H1 (cell line): ENCODE measurements at regions not wholly inside any gene's neighbourhood (a gene's known extent, or its start where the extent isn't known, plus 50 kb on each side); places are given as distances from the start of the nearest gene placed in this dataset.

Source experiments
- CHD2 ChIP-seq: IDR thresholded peaks from 2 replicates; pipeline ENCODE4 v1.6.1; 2012; ENCODE audit warnings: low read length, improper control_type of control experiment
- PHF8 ChIP-seq: fragments of 200-600 bp; sonication (generic); conservative IDR thresholded peaks from 2 replicates; pipeline ENCODE4 v1.7.1; 2012; ENCODE audit warnings: low read depth, mild to moderate bottlenecking, inconsistent platforms, low read length, moderate library complexity
- POU5F1 ChIP-seq: IDR thresholded peaks from 2 replicates; pipeline ENCODE4 v1.6.1; 2011; ENCODE audit warnings: low read depth, mild to moderate bottlenecking, low read length, moderate library complexity
- RAD21 ChIP-seq, 2 experiments: IDR thresholded peaks in 1 of 2; conservative IDR thresholded peaks in 1 of 2; 2 replicates each; pipeline ENCODE4 v1.6.1; 2011; ENCODE audit warnings: low read depth in 2 of 2, low read length in 2 of 2, improper control_type of control experiment in 1 of 2, inconsistent platforms in 1 of 2, mild to moderate bottlenecking in 1 of 2, moderate library complexity in 1 of 2
- RFX5 ChIP-seq: IDR thresholded peaks from 2 replicates; pipeline ENCODE4 v1.6.1; 2011; ENCODE audit warnings: low read depth, low read length, improper control_type of control experiment, borderline replicate concordance
- SIRT6 ChIP-seq: IDR thresholded peaks from one replicate; pipeline ENCODE4 v1.7.1; 2012; ENCODE audit warnings: low read length, inconsistent platforms
- TF ChIP-seq, protein P1 (sequence below): fragments of 300-600 bp; sonication (generic); IDR thresholded peaks from 2 replicates; pipeline ENCODE4 v1.7.1; 2012; ENCODE audit warnings: low read length, moderate library complexity, mild to moderate bottlenecking, inconsistent platforms; ENCODE audit not compliant: insufficient replicate concordance
- TF ChIP-seq, protein P2 (sequence below): IDR thresholded peaks from 2 replicates; pipeline ENCODE4 v1.6.1; 2012; ENCODE audit warnings: inconsistent platforms

DNA sequence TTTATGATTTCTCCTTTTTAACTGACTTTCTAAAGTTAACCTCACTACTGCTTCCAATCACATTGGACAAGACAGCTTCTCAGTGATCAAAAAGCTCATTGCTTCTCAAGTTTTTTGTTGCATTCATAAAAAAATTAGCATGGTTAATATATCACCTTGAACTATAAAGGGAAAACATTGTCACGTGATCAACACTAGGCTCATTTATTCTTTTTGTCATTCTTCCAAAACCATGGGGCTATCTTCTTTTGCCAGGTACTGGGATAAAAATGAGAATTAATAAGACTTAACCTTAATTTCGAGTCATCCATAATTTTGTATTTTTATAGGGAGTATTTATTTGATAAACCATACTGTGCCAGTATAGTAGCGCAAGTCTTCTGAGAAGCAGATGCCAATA is 1105.9 kb upstream of the TENM3 start (continued):
- TF ChIP-seq, protein P1, sequence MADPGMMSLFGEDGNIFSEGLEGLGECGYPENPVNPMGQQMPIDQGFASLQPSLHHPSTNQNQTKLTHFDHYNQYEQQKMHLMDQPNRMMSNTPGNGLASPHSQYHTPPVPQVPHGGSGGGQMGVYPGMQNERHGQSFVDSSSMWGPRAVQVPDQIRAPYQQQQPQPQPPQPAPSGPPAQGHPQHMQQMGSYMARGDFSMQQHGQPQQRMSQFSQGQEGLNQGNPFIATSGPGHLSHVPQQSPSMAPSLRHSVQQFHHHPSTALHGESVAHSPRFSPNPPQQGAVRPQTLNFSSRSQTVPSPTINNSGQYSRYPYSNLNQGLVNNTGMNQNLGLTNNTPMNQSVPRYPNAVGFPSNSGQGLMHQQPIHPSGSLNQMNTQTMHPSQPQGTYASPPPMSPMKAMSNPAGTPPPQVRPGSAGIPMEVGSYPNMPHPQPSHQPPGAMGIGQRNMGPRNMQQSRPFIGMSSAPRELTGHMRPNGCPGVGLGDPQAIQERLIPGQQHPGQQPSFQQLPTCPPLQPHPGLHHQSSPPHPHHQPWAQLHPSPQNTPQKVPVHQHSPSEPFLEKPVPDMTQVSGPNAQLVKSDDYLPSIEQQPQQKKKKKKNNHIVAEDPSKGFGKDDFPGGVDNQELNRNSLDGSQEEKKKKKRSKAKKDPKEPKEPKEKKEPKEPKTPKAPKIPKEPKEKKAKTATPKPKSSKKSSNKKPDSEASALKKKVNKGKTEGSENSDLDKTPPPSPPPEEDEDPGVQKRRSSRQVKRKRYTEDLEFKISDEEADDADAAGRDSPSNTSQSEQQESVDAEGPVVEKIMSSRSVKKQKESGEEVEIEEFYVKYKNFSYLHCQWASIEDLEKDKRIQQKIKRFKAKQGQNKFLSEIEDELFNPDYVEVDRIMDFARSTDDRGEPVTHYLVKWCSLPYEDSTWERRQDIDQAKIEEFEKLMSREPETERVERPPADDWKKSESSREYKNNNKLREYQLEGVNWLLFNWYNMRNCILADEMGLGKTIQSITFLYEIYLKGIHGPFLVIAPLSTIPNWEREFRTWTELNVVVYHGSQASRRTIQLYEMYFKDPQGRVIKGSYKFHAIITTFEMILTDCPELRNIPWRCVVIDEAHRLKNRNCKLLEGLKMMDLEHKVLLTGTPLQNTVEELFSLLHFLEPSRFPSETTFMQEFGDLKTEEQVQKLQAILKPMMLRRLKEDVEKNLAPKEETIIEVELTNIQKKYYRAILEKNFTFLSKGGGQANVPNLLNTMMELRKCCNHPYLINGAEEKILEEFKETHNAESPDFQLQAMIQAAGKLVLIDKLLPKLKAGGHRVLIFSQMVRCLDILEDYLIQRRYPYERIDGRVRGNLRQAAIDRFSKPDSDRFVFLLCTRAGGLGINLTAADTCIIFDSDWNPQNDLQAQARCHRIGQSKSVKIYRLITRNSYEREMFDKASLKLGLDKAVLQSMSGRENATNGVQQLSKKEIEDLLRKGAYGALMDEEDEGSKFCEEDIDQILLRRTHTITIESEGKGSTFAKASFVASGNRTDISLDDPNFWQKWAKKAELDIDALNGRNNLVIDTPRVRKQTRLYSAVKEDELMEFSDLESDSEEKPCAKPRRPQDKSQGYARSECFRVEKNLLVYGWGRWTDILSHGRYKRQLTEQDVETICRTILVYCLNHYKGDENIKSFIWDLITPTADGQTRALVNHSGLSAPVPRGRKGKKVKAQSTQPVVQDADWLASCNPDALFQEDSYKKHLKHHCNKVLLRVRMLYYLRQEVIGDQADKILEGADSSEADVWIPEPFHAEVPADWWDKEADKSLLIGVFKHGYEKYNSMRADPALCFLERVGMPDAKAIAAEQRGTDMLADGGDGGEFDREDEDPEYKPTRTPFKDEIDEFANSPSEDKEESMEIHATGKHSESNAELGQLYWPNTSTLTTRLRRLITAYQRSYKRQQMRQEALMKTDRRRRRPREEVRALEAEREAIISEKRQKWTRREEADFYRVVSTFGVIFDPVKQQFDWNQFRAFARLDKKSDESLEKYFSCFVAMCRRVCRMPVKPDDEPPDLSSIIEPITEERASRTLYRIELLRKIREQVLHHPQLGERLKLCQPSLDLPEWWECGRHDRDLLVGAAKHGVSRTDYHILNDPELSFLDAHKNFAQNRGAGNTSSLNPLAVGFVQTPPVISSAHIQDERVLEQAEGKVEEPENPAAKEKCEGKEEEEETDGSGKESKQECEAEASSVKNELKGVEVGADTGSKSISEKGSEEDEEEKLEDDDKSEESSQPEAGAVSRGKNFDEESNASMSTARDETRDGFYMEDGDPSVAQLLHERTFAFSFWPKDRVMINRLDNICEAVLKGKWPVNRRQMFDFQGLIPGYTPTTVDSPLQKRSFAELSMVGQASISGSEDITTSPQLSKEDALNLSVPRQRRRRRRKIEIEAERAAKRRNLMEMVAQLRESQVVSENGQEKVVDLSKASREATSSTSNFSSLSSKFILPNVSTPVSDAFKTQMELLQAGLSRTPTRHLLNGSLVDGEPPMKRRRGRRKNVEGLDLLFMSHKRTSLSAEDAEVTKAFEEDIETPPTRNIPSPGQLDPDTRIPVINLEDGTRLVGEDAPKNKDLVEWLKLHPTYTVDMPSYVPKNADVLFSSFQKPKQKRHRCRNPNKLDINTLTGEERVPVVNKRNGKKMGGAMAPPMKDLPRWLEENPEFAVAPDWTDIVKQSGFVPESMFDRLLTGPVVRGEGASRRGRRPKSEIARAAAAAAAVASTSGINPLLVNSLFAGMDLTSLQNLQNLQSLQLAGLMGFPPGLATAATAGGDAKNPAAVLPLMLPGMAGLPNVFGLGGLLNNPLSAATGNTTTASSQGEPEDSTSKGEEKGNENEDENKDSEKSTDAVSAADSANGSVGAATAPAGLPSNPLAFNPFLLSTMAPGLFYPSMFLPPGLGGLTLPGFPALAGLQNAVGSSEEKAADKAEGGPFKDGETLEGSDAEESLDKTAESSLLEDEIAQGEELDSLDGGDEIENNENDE, result no peak
- TF ChIP-seq PHF8 (no peak), CHD2 (no peak), RFX5 (no peak), RAD21 (IDR thresholded peaks at IDR 0.05 in 1 of 2, conservative IDR thresholded peaks at IDR 0.05 in 1 of 2; ENCODE audit: low read depth in 2 of 2, low read length in 2 of 2) (no peak), SIRT6 (no peak), POU5F1 (no peak)
- TF ChIP-seq, protein P2, sequence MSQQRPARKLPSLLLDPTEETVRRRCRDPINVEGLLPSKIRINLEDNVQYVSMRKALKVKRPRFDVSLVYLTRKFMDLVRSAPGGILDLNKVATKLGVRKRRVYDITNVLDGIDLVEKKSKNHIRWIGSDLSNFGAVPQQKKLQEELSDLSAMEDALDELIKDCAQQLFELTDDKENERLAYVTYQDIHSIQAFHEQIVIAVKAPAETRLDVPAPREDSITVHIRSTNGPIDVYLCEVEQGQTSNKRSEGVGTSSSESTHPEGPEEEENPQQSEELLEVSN, result no peak
